ENCODE measurements at regions not wholly inside any gene's neighbourhood (a gene's known extent, or its start where the extent isn't known, plus 50 kb on each side); places are given as distances from the start of the nearest gene placed in this dataset.
"Not testable (repeated sequence)": the region's sequence is repeated elsewhere in the genome, so short reads cannot be mapped to it uniquely, and the experiment has no call there.

- no peak for DNase-seq (ENCODE audit: low spot score)
Observed at GRCh38 chr11:25515576-25515975, 816.4 kb upstream of the ANO3 start.

GRCh38 chr11:25520459-25520858 lies 811.5 kb upstream of the ANO3 start:
- no peak for DNase-seq (ENCODE audit: low spot score)

GRCh38 chr11:25527841-25528240 lies 804.1 kb upstream of the ANO3 start:
- DNase-seq (ENCODE audit: low spot score), result no peak

- DNase-seq (ENCODE audit: low spot score), result no peak
Observed at GRCh38 chr11:25529572-25529971, 802.4 kb upstream of the ANO3 start.

- no peak for DNase-seq (ENCODE audit: low spot score)
Observed at GRCh38 chr11:25535467-25536272, 796.3 kb upstream of the ANO3 start.

- DNase-seq (ENCODE audit: low spot score), result no peak
Observed at GRCh38 chr11:25536289-25536688, 795.6 kb upstream of the ANO3 start.

GRCh38 chr11:25537393-25537792 lies 794.5 kb upstream of the ANO3 start:
- no peak for DNase-seq (ENCODE audit: low spot score)

GRCh38 chr11:25547292-25547691 lies 784.6 kb upstream of the ANO3 start:
- DNase-seq (ENCODE audit: low spot score), result no peak

GRCh38 chr11:25562417-25562816 lies 769.5 kb upstream of the ANO3 start:
- DNase-seq (ENCODE audit: low spot score), result no peak

GRCh38 chr11:25565846-25566245 lies 766.1 kb upstream of the ANO3 start:
- DNase-seq (ENCODE audit: low spot score), result no peak

GRCh38 chr11:25566298-25567200 lies 765.4 kb upstream of the ANO3 start:
- DNase-seq (ENCODE audit: low spot score), result no peak

- no peak for DNase-seq (ENCODE audit: low spot score)
Observed at GRCh38 chr11:25576320-25576719, 755.6 kb upstream of the ANO3 start.

- not testable (repeated sequence) for DNase-seq (ENCODE audit: low spot score)
Observed at GRCh38 chr11:25579554-25579953, 752.4 kb upstream of the ANO3 start.

- DNase-seq (ENCODE audit: low spot score), result no peak
Observed at GRCh38 chr11:25583596-25583995, 748.3 kb upstream of the ANO3 start.

- DNase-seq (ENCODE audit: low spot score), result no peak
Observed at GRCh38 chr11:25587496-25587895, 744.4 kb upstream of the ANO3 start.

GRCh38 chr11:25593221-25593620 lies 738.7 kb upstream of the ANO3 start:
- no peak for DNase-seq (ENCODE audit: low spot score)

GRCh38 chr11:25596701-25597100 lies 735.2 kb upstream of the ANO3 start:
- DNase-seq (ENCODE audit: low spot score), result no peak

GRCh38 chr11:25597696-25598095 lies 734.2 kb upstream of the ANO3 start:
- DNase-seq (ENCODE audit: low spot score), result no peak

GRCh38 chr11:25602149-25602548 lies 729.8 kb upstream of the ANO3 start:
- no peak for DNase-seq (ENCODE audit: low spot score)

GRCh38 chr11:25602959-25603358 lies 729.0 kb upstream of the ANO3 start:
- DNase-seq (ENCODE audit: low spot score), result no peak

- no peak for DNase-seq (ENCODE audit: low spot score)
Observed at GRCh38 chr11:25612806-25613205, 719.1 kb upstream of the ANO3 start.

- DNase-seq (ENCODE audit: low spot score), result no peak
Observed at GRCh38 chr11:25613451-25613850, 718.5 kb upstream of the ANO3 start.

GRCh38 chr11:25613865-25614264 lies 718.1 kb upstream of the ANO3 start:
- no peak for DNase-seq (ENCODE audit: low spot score)
